Activated CD8-positive, alpha-beta memory T cell treated with anti-CD3 and anti-CD28 coated beads, Interleukin-2, amount 50 U/mL, for 48 hours (primary cell): ENCODE measurements at regions not wholly inside any gene's neighbourhood (a gene's known extent, or its start where the extent isn't known, plus 50 kb on each side); places are given as distances from the start of the nearest gene placed in this dataset.

Experiments
- DNase-seq: peaks from one replicate; pipeline ENCODE4 v3.0.0-alpha.2; 2020

DNA sequence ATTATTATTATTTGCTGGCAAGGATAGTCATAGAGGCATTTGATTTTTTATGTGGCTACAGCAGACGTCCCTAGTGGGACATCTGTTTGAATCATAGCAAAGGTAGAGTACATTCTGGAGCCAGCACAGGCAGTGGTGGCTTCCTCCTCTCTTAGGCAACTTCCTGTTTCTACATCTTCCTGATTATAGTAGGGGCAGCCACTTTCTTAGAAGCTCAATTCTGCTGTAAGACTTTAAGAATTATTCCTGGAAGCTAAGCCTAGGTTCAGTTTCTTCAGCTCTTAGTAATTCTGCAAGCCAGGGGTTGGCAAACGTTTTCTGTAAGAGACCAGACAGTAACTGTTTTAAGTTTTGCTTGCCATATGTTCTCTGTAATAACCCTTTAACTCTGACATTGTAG lies 129.3 kb upstream of the TENM4 start:
- DNase-seq, result no peak

DNA sequence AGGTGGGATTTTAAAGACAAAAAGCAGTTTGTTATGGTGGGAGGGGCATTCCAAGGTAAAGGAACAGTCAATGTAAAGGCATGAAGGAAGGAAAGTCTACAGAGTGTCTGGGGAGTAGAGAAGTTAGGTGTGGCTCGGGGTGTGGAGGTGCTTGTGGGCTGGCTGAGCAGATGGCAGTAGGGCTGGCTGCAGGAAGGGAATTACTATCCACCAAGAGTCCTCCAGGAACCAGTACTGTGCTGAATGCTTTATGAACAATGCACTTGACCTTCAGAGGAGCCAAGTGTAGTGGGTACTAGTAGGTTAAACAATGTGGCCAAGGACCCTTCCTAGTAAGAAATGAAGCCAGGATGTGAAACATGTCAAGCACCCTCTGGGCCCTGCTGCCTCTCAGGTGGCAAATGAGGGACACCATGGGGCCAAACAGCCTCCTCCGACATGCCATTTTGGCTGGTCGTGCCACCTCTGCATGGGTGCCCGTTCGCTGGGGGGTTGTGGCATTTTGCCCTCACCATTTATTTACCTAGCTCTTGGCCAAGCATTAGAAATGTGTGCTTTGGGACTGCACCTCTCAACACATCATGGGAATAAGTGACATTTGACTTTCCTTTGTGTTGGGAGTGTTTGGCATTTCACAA lies 123.6 kb upstream of the TENM4 start:
- no peak for DNase-seq

DNA sequence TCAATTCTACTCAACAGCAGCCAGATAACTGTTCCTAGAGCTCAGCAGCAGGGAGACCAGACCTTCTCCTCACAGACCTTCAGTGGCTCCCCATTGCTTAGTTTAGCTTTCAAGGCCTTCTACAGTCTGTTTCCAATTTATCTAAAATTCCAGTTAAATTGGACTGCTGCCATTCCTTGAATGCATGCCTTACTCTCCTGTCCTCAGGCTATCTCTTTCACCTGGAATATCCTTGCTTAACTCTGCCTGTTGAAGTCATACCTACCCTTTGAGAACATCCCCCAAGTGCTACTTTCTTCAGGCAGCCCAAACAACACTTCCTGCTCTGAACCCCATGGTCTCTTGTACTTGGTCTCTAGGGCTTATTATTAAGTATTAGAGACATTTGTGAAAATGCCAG lies 120.7 kb upstream of the TENM4 start:
- DNase-seq, result no peak

DNA sequence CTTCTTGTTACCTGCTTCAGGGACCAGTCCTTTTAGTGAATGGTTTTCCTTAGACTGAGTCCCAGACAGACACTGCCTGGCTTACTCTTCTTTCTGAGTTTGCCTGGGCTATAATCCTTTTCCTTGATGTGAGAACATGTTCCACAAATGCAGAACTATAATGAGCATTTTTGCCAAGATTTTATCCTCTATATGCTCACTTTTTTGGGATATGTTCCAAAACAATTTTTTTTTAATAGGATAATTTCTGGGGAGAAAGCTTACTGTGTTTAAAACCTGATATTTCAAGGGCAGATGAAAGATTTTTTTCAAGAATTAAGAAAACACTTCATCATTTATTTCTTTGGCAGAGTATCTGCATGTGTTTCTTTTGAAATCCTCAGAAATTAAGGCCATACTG lies 110.0 kb upstream of the TENM4 start:
- DNase-seq, result no peak

DNA sequence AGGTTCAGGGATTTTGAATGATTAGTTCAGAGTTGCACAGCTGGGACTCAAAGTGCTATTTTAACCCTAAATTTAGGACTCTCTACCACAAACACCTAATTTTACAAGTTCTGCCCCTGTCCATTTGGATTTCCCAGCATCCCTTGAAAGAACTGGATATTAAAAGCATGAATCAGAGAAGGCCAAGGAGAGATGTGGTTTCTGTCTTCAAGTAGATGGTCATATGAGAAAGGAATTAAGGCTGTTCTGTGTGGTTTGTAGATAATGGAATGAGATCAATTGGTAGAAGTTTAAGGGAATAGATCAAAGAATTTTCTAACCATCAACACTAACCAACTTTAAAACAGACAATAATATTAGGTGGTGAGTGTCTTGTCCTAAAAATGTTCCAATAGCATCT lies 106.4 kb upstream of the TENM4 start:
- DNase-seq, result no peak

DNA sequence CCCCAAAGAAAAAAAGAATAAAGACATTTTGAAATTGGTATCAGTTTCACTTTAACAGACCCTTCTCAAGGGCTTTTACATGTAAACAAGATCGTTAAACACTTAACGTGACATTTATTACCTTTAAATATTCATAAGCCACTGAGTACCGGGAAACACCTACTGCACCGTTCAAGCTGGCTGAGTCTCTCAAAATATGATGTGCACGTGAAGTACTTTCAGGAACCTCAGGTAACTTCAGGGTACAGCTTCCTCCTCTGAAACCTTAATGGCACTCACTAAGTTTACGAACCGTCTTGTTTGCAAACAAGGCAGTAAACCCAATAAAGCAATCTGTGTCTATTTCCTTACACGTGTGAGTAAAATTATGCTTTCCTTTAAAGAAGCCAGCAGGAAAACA lies 105.5 kb upstream of the TENM4 start:
- DNase-seq, result no peak

DNA sequence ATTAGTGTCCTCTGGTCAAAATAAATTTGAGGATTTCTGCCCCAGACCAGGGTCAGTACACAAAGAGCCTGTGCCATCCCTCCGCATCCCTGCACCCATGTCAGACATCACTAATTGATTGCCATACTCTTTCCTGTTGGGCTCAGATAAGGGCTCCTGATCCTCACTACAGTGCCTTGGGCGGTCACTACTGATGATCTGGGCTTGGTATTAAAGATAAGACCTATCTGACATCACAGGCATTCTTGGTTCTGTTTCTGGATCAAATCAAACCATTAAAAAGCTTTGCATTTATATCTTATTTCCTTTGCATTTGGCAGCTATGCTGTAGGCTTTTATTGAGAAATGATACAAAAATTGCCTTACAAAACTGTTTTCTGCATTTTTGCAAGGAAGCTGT lies 103.5 kb upstream of the TENM4 start:
- DNase-seq, result no peak

DNA sequence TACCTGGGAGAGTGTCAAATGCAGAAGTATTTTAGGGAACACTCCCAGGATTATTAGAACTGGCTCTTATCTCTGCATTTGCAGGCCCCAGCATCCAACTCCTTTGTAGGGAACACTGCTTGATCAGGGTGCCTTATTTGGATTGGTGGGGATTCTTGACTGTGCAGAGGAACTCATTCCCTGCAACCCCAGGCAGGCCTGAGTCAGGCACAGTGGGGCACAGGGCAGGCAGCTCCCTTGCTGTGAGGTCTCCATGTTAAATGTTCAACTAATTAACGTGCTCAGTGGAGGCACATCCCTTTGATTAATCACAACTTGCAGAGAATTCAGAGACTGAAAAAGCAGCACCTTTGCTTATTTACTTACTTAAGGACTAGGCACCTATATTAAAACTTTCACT lies 102.3 kb upstream of the TENM4 start:
- no peak for DNase-seq

DNA sequence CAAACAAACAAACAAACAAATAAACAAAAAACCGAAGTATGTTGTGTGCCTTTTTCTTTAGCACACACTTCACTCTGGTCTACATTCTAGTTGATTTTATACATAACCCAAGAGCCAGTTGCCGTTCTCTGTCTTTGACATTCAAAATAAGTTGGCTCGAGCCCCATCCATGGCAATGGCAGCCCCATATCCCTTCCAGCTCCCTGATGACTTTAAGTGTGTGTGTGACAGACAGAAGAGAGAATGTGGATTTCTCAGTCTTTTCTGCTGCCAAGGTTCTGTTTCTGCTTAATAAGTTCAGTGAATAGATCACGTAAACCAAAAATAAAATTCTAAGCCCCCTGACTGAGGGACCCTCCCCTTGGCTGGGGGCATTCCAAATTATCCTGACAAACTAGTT lies 100.6 kb upstream of the TENM4 start:
- DNase-seq, result no peak

DNA sequence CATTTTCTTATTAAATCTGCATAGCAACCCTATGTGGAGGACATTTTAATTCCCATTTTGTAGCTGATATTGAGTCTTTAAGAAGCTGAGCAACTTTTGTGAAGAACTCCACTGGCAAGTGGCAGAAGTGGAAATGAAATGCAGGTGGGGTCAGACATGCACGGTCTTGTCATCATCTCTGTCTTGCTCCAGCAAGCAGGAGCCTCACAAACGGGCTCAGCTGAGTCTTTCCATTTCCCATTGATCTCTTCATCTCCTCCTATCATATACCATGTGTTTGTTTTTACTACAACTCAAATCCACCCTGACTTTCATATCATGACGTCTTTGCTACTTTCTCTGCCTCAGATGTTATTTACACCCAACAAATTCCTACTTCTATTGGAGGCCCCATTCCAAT lies 97.9 kb upstream of the TENM4 start:
- DNase-seq, result no peak

DNA sequence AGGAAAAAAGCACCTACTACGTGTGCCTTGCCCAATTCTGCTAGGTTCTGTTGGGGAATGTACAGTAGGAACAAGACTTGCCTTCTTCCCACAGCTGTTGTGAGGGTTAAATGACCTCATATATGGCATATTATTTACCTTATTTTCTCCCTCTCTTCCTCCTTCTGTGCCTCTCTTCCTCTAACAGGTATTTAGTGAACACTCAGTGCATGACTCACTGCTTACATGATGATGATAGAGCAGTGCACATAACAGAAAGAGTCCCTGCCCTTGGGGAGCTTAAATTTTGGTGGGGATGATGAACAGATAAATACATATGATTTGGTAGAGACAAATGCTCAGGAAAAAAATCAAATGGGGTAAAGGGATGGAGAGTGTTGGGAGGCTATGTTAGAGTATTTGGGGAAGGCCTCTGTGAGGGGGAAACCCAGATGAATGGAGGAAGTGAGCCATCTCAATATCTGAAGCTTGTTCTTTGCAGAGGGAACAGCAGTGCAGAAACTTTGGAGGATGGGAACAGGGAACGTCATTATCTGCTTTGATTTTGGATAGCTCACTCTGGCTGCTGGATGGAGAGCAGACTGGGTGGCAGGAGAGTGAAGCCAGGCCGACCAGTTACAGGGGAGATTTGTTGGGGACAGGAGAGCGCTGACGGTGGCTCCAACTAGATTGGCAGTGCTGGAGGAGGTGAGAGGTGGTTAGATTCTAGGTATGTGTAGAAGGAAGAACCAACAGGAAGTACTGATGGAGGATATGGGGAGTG lies 95.5 kb upstream of the TENM4 start:
- no peak for DNase-seq

DNA sequence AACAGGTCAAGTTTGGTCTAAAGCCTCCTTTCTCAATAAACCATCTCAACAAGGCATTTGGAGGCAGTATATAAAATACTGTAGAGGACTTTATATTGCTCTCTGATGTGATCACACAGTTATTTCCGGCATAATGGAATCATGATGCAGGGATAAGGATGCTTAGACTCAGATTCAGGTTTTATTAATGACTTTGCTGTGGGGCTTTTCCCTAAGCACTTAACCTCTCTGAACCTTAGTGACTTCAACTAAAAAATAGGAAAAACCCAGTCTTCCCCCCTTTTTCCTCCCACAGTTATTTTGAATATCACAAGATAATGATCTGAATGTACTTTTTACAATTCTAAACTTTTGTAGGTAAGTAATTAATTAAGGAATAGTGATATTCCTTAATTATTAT lies 94.8 kb upstream of the TENM4 start:
- no peak for DNase-seq

DNA sequence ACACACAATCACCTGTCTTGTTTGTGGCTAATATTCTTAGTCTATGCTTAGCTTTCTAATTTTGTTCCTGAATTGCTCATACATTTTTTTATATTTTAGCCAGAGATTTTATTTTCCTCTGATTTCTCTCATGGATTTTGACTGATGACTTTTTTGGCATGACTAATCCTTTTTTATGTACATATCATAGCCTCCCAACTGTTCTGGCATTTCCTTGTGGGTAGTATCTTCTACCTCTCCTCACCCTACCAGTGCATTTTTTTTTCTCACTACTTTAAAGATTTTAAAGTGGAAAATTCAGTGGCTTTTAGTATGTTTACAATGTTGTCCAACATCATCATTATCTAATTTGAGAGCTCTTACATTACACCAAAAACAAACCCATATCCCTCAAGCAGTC lies 84.4 kb upstream of the TENM4 start:
- DNase-seq, result no peak

DNA sequence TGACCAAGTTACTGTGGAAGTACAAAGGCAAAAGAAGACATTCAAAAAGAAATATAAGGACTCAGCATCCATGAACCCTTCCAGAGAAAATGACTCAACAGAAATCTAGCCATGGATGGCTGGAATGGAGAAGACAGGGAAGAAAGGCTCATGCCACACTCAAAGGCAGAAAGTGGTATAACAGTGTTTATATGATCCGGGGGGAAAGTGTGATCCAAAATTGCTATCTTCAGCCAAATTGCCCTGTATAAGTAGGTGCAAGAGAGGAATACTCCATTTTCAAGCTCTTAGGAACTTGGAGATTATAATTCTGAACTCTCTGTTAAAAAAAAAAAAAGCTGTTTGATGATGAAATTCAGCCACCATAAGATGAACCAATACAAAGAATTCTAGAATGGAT lies 81.8 kb upstream of the TENM4 start:
- DNase-seq, result no peak

DNA sequence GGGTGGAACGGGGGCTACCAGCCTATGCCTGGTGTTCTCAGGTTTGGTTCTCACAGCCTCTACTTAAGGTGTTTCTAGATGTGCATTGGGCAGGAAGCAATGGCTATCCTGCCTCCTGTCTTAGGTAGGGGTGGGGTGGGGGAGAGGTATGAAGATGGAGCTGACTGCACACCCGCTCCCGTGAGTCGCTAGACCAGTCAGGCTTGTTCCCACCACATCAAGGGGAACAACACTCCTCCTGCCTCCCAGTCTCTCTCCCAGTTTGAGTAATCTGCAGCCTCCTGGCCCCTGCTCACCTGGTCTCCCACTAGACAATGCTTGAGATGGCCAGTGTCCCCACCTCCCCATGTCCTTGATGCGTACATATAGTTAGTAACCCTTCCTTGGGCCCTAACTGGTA lies 79.3 kb upstream of the TENM4 start:
- no peak for DNase-seq

DNA sequence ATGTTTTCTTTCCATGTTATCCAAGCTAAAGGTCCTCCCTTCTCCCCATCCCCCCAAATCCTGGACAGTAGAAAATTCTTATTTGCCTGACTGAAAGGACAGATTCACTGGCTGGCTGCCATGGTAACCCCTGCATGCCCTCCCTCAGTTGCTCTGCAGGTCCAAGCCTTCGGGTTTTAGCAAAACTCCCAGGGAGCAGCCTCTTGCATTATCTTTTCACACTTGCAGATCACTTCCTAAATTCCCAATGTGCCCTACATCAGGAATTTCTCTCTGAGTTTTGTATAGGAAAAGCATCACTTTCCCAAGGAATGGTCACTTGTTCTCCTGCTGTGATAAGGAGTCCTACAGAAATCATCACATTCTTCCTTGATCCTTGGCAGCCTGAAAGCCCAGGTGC lies 75.0 kb upstream of the TENM4 start:
- no peak for DNase-seq

DNA sequence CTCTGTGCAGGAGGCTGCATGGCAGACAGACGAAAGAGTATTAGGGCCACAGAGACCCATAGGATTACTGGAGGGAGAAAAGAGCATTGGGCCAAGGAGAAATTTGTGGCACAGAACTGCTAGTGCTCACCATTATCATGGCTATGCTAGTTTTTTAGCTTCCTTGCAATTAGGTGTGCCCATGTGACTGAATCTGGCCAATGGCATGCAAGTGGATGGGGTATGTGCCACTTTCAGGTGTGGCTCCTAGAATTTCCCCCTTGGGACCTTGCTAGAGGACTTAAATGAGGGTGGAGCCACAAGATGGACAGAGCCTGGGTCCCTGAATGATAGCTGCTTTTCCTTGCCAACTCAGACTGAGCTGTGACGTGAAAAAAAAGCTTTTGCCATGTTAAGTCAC lies 73.9 kb upstream of the TENM4 start:
- DNase-seq, result no peak

DNA sequence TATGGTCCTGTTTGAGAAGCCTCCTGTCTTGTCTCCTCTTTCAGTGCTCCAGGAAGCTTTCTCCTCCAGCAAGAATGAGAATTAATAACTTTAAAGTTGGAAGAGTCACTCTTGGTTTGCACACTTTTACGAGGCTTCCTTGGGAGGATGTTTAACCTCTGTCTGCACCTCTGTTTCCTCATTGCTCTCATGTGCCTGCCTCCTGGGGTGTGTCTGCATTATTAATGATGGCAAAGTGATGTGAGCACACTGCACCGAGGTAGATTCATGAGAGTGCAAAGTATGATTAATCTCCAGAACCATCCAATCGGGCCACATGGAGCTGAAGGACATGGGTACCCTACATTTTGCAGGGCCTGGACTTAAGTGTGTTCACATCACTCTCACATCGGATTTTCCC lies 73.5 kb upstream of the TENM4 start:
- DNase-seq, result no peak

DNA sequence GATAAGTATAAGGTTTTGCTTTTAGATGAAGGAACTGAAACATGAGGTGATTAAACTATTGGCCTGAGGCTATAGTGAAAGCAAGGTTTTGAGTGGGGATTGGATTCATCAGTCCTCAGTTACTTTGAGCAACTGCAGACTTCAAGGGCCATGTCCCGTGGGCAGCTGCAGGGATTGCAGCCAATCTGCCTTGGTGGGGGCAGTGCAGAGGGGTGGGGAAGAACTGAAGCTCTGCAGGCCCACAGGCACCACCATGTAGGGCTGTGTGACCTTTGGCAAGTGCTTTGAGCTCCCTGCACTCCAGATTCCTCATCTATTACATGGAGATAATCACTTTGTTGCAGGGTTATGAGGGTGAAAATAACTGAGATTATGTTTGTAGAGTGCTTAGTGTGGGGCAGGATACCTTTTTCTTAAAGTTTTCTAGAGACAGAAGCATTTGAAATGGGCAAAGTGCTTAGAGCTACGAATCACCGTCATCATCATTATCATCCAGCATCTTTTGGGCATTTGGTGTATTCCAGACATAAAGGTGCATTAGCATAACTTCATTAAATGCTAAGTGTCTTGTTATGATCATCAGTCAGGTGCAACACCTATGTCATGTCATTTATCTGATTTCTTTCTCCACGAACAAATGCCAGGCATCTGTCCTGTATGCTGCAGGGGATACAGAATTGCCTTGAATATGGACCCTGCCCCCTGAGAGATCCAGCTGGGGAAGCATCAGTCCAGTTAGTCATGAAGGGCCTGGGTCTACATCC lies 72.1 kb upstream of the TENM4 start:
- no peak for DNase-seq

DNA sequence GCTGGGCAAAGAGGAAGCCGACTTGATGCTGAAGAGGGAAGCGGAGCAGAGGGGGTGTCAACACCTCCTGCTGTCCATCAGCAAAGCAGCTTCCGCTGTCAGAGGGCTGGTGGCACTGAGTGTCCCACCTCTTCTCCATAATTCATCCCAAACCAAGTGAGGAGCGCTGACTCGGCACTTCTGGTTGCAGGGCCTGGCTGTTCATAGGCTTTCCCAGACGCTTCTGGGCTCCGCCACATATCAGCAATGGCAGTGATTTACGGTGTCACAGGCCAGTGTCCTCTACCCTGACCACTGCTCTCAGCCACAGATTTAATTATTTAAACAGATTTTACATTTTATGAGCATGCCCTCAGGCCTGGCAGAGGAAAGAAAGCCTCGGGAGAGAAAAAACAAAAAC lies 70.1 kb upstream of the TENM4 start:
- no peak for DNase-seq

DNA sequence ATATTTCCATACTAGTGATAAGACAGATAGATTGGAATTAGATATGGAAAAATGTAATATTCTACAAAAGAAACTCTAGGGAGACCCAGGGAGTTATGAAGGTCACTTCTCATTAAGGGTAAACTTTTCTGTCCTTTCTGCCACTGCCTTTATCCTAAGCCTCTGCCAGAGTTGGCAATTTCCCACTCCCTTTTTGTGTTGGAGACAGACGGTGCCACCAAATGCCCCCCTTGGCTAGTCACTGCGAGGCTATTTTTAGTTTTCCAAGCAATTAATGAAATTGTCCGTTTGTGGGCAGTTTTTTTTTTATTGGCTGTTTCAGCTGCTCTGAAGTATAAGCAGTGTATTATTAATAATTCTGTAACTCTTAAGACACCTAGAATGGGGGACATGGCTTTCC lies 67.6 kb upstream of the TENM4 start:
- no peak for DNase-seq

DNA sequence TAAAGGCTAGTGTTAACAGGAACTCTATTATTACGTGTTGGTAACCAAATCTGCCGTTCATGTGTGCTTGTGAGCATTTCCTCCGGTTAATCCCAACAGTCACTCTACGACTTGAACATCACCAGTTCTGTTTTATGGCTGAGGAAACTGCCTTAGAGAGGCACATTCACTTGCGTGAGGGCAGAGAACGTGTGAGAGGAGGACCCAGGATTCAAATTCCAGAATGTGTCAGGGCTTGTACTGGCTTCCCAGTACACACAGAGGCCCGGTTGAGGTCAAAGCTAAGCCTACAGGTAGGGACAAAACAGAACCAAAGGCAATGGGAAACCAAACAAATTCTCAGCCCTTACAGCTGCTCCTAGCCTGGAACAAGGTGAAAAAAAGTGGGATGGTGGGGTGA lies 66.9 kb upstream of the TENM4 start:
- DNase-seq, result no peak

DNA sequence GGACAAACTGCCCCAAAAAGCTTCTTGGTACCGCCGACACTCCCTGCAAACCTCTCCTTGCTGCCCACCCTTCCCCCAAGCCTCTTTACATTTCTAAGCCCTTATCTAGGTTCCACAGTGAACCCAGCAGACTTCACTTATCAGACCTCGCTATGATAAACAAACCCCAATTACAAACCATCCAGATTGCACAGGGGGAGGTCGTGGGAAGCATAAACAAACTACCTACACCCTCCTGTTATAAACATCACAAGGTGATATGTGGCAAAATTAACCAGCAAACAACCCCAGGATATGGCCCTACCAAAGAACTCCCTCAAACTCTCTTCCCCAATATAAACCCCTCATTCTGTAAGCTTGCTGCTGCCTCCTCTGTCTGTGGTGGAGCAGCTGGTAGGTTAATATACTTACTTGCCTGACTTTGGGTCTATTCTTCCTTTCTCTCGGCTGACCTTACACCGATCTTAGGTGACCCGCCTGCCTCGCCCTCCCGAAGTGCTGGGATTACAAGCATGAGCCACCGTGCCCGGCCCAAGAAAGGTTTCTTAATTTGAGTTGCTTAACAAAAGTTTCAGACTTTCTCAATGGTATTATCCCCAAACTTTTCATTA lies 66.0 kb upstream of the TENM4 start:
- no peak for DNase-seq

DNA sequence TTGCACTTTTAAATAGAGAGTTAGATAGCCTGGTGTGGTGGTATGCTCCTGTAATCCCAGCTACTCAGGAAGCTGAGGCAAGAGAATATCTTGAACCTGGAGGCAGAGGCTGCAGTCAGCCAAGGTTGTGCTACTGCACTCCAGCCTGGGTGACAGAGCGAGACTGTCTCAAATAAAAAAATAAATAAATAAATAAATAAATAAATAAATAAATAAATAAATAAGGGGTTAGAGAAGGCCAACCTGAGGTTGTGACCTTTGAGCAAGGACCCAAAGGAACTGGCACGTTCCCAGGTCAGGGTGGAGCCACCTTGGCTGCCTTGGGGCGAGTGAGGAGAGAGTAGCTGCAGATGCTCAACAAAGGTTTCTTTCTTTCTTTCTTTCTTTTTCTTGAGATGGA lies 65.3 kb upstream of the TENM4 start:
- DNase-seq, result no peak
